B cell (primary cell): ENCODE measurements at regions not wholly inside any gene's neighbourhood (a gene's known extent, or its start where the extent isn't known, plus 50 kb on each side); places are given as distances from the start of the nearest gene placed in this dataset.

ENCODE experiments used
- ATAC-seq: fragments of 200-7000 bp; cut with Tn5 transposase; one replicate; pipeline ENCODE4 v1.10.0; 2021; ENCODE audit warnings: low read depth, mild to moderate bottlenecking, moderate number of reproducible peaks, moderate library complexity
- CTCF ChIA-PET: fragments of 350-600 bp; sonication (Branson Sonifier 250); formaldehyde crosslinking; loops from one replicate; lab custom pipeline; 2021; ENCODE audit warnings: antibody characterized with exemption, inconsistent platforms; lab: Charles Lee
- POLR2A ChIA-PET: fragments of 350-600 bp; sonication (Branson Sonifier 250); formaldehyde crosslinking; loops from one replicate; lab custom pipeline; 2021; ENCODE audit warnings: antibody characterized with exemption; lab: Charles Lee
- DNase-seq: peaks from one replicate; pipeline ENCODE4 v3.0.0; 2013
- H2AFZ ChIP-seq: 2 replicates; pipeline ENCODE4 v1.6.1; 2012; ENCODE audit warnings: mild to moderate bottlenecking, low read depth, low read length; ENCODE audit not compliant: insufficient read depth, poor library complexity, severe bottlenecking
- H3K27ac ChIP-seq, 2 donors: 1 replicate in 1 of 2; 2 replicates in 1 of 2; pipeline ENCODE4 v1.5.1; 2012 to 2013; ENCODE audit warnings: low read length in 2 of 2, mild to moderate bottlenecking in 2 of 2, moderate library complexity in 1 of 2
- H3K27me3 ChIP-seq, 4 experiments: fragments of 200-600 bp in 1 of 4; sonication (generic) in 1 of 4; replicated peaks in 1 of 4; 1 replicate in 2 of 4; 2 replicates in 2 of 4; pipeline versions ENCODE4 v1.6.1 to v1.7.0; 2013 to 2016; ENCODE audit warnings: low read length in 3 of 4, mild to moderate bottlenecking in 2 of 4, mixed read lengths in 1 of 4, moderate library complexity in 1 of 4; ENCODE audit not compliant: insufficient read depth in 4 of 4, control insufficient read depth in 3 of 4; ENCODE audit errors: control extremely low read depth in 1 of 4
- H3K36me3 ChIP-seq, 2 experiments: replicated peaks in 1 of 2; 1 replicate in 1 of 2; 2 replicates in 1 of 2; pipeline versions ENCODE4 v1.6.1 to v1.7.1; 2013; ENCODE audit warnings: low read length in 1 of 2; ENCODE audit not compliant: insufficient read depth in 2 of 2, control insufficient read depth in 1 of 2; ENCODE audit errors: control extremely low read depth in 1 of 2, extremely low read depth in 1 of 2
- H3K4me1 ChIP-seq, 2 donors: fragments of 200-600 bp in 1 of 2; sonication (generic) in 1 of 2; 1 replicate in 1 of 2; 2 replicates in 1 of 2; pipeline versions ENCODE4 v1.5.1 to v1.6.1; 2013 to 2017; ENCODE audit warnings: low read length in 2 of 2; ENCODE audit not compliant: control insufficient read depth in 2 of 2, insufficient read depth in 2 of 2
- H3K4me2 ChIP-seq: replicated peaks from 2 replicates; pipeline ENCODE3; 2012; ENCODE audit warnings: mild to moderate bottlenecking, low read depth, low read length; ENCODE audit not compliant: poor library complexity, severe bottlenecking
- H3K4me3 ChIP-seq, 5 experiments: fragments of 200-600 bp in 1 of 5; sonication (generic) in 1 of 5; 1 replicate in 3 of 5; 2 replicates in 2 of 5; pipeline versions ENCODE4 v1.5.1 to v1.7.0; 2011 to 2016; ENCODE audit warnings: low read length in 4 of 5, mild to moderate bottlenecking in 4 of 5, low read depth in 2 of 5, control low read depth in 1 of 5, moderate library complexity in 1 of 5; ENCODE audit not compliant: insufficient read depth in 1 of 5; ENCODE audit errors: control extremely low read depth in 1 of 5, extremely low read depth in 1 of 5
- H3K79me2 ChIP-seq: fragments of 200-600 bp; sonication (generic); one replicate; pipeline ENCODE4 v1.6.0; 2016; ENCODE audit warnings: low read length; ENCODE audit not compliant: control insufficient read depth, insufficient read depth
- H3K9ac ChIP-seq: fragments of 200-600 bp; sonication (generic); 2 replicates; pipeline ENCODE4 v1.6.1; 2017; ENCODE audit warnings: mild to moderate bottlenecking, low read length, moderate library complexity
- H3K9me3 ChIP-seq, 3 donors: one replicate each; pipeline versions ENCODE4 v1.6.1 to v1.7.1; 2013; ENCODE audit warnings: low read length in 2 of 3; ENCODE audit not compliant: control insufficient read depth in 2 of 3, insufficient read depth in 1 of 3; ENCODE audit errors: control extremely low read depth in 1 of 3
- H4K20me1 ChIP-seq: 2 replicates; pipeline ENCODE4 v1.6.0; 2012; ENCODE audit warnings: mild to moderate bottlenecking, low read length; ENCODE audit not compliant: insufficient read depth, control insufficient read depth, poor library complexity, severe bottlenecking
- H3K27ac Mint-ChIP-seq: one replicate; pipeline ENCODE4 v1.8.0; 2021; ENCODE audit warnings: mixed read lengths
- H3K27me3 Mint-ChIP-seq: one replicate; pipeline ENCODE4 v1.8.0; 2021; ENCODE audit warnings: mixed read lengths
- H3K4me1 Mint-ChIP-seq: one replicate; pipeline ENCODE4 v1.8.0; 2021; ENCODE audit warnings: mixed read lengths
- H3K4me3 Mint-ChIP-seq: one replicate; pipeline ENCODE4 v1.8.0; 2021; ENCODE audit warnings: mixed read lengths
- H3K9me3 Mint-ChIP-seq: one replicate; pipeline ENCODE4 v1.8.0; 2022; ENCODE audit warnings: mixed read lengths; ENCODE audit not compliant: insufficient read depth
- CTCF ChIP-seq: fragments of 200-600 bp; IDR thresholded peaks from one replicate; pipeline ENCODE4 v1.8.0; 2022; ENCODE audit warnings: antibody characterized with exemption, mild to moderate bottlenecking
- EZH2 ChIP-seq: IDR thresholded peaks from 2 replicates; pipeline ENCODE4 v1.6.1; 2012; ENCODE audit warnings: borderline replicate concordance, low read depth, mild to moderate bottlenecking, moderate library complexity, low read length; ENCODE audit not compliant: insufficient read depth, poor library complexity, severe bottlenecking
- WGBS: methylation state at CpG from one replicate; pipeline ENCODE4 v1.1.5; 2013; ENCODE audit warnings: missing lambda C conversion rate; ENCODE audit not compliant: insufficient coverage; 5-methylcytosine and 5-hydroxymethylcytosine counted together
- intact Hi-C: fragments of 100-400 bp; cut with micrococcal nuclease; formaldehyde crosslinking; loops from one replicate; pipeline ENCODE4 v1.10.0; 2022

- H3K4me3 Mint-ChIP-seq, result no peak overlapping the region
- Histone ChIP-seq H3K27ac (no peak overlapping the region), H3K4me2 (no peak overlapping the region), H3K36me3 (no peaks in the 10 kb centered on the region), H3K27me3 (peaks cover 0 to 4% (median 2%) of the 10 kb centered on the region in 4 experiments), H3K9me3 (no peaks in the 10 kb centered on the region), H2AFZ (no peak overlapping the region), H3K4me1 (no peaks in the 10 kb centered on the region), H3K79me2 (no peaks in the 10 kb centered on the region), H3K9ac (no peak overlapping the region), H4K20me1 (no peaks in the 10 kb centered on the region), H3K4me3 (no peak overlapping the region)
- intact Hi-C loops, result no loop called here
- 100% methylated on average over 1 of the region's 4 CpGs for WGBS
- peaks cover 25% of the 10 kb centered on the region for H3K27me3 Mint-ChIP-seq
- H3K4me1 Mint-ChIP-seq, result no peaks in the 10 kb centered on the region
- DNase-seq (no peak), ATAC-seq (no peak)
- no peaks in the 10 kb centered on the region for H3K9me3 Mint-ChIP-seq
- POLR2A ChIA-PET, result no interaction called here
- TF ChIP-seq CTCF, result no peak
- TF ChIP-seq EZH2, result no peak
- H3K27ac Mint-ChIP-seq, result no peak overlapping the region
- CTCF ChIA-PET, result no interaction called here
Observed at GRCh38 chr14:51333299-51333698, 93.3 kb downstream of the TMX1 start.

- no peak for ATAC-seq
- H3K4me2 ChIP-seq, result no peak overlapping the region
Observed at GRCh38 chr14:51333901-51334521, 94.0 kb downstream of the TMX1 start.

More at GRCh38 chr14:51333901-51334521, 94.0 kb downstream of the TMX1 start:
- WGBS, result 100% methylated on average over 1 of the region's 1 CpG
- Histone ChIP-seq H3K4me3 (no peak overlapping the region), H3K79me2 (no peaks in the 10 kb centered on the region), H3K36me3 (no peaks in the 10 kb centered on the region), H3K9ac (no peak overlapping the region), H3K9me3 (no peaks in the 10 kb centered on the region), H3K27me3 (peaks cover 0 to 4% (median 2%) of the 10 kb centered on the region in 4 experiments), H4K20me1 (no peaks in the 10 kb centered on the region), H3K4me1 (no peaks in the 10 kb centered on the region), H3K27ac (no peak overlapping the region), H2AFZ (no peak overlapping the region)
- intact Hi-C loops, result no loop called here
- Mint-ChIP-seq H3K4me1 (no peaks in the 10 kb centered on the region), H3K27me3 (peaks cover 20% of the 10 kb centered on the region), H3K4me3 (no peak overlapping the region), H3K9me3 (no peaks in the 10 kb centered on the region), H3K27ac (no peak overlapping the region)
- no peak for DNase-seq
- no peak for TF ChIP-seq CTCF
- no peak for TF ChIP-seq EZH2
- POLR2A ChIA-PET, result no interaction called here
- CTCF ChIA-PET, result no interaction called here
